Small intestine (tissue), 7 donors: ENCODE measurements at regions not wholly inside any gene's neighbourhood (a gene's known extent, or its start where the extent isn't known, plus 50 kb on each side); places are given as distances from the start of the nearest gene placed in this dataset.

ENCODE experiments used
- DNase-seq, 2 donors: peaks; one replicate each; pipeline versions ENCODE4 v3.0.0 to v3.0.0-alpha.2; 2013
- FAIRE-seq: peaks from 2 replicates; lab custom pipeline; 2012; peaks lifted over from hg19 to GRCh38; lab: Jason Lieb, UNC
- H3K27ac ChIP-seq, 3 donors: one replicate each; pipeline ENCODE4 v1.5.1; 2013; ENCODE audit warnings: low read length in 2 of 3, mild to moderate bottlenecking in 2 of 3, control low read depth in 1 of 3, inconsistent platforms in 1 of 3, low read depth in 1 of 3, moderate library complexity in 1 of 3
- H3K27me3 ChIP-seq, 3 donors: one replicate each; pipeline ENCODE4 v1.6.1; 2013; ENCODE audit warnings: low read length in 3 of 3, inconsistent platforms in 1 of 3; ENCODE audit not compliant: control insufficient read depth in 3 of 3, insufficient read depth in 3 of 3
- H3K36me3 ChIP-seq, 3 donors: one replicate each; pipeline ENCODE4 v1.6.1; 2013; ENCODE audit warnings: low read length in 3 of 3, inconsistent platforms in 1 of 3, low read depth in 1 of 3, mild to moderate bottlenecking in 1 of 3, moderate library complexity in 1 of 3; ENCODE audit not compliant: control insufficient read depth in 3 of 3, insufficient read depth in 2 of 3
- H3K4me1 ChIP-seq, 3 donors: one replicate each; pipeline ENCODE4 v1.6.1; 2013; ENCODE audit warnings: low read length in 2 of 3, inconsistent platforms in 1 of 3, low read depth in 1 of 3, mild to moderate bottlenecking in 1 of 3, moderate library complexity in 1 of 3; ENCODE audit not compliant: control insufficient read depth in 3 of 3, insufficient read depth in 2 of 3
- H3K4me3 ChIP-seq, 3 donors: one replicate each; pipeline ENCODE4 v1.5.1; 2013; ENCODE audit warnings: low read length in 3 of 3, control low read depth in 1 of 3, inconsistent platforms in 1 of 3, low read depth in 1 of 3, mild to moderate bottlenecking in 1 of 3, moderate library complexity in 1 of 3
- H3K9me3 ChIP-seq, 2 donors: one replicate each; pipeline ENCODE4 v1.6.1; 2013; ENCODE audit warnings: low read depth in 1 of 2, low read length in 1 of 2; ENCODE audit not compliant: control insufficient read depth in 2 of 2, insufficient read depth in 1 of 2
- WGBS, 3 donors: extraction: QIAGEN DNeasy Blood & Tissue Kit; methylation state at CpG; one replicate each; pipeline ENCODE4 v1.1.7; 2013; 5-methylcytosine and 5-hydroxymethylcytosine counted together
- donor health status: healthy with polysubstance abuse.
- donor health status: control.
- donor health status: control.
- donor health status: Bipolar disorder and iron deficiency.
- donor health status: healthy.

DNA sequence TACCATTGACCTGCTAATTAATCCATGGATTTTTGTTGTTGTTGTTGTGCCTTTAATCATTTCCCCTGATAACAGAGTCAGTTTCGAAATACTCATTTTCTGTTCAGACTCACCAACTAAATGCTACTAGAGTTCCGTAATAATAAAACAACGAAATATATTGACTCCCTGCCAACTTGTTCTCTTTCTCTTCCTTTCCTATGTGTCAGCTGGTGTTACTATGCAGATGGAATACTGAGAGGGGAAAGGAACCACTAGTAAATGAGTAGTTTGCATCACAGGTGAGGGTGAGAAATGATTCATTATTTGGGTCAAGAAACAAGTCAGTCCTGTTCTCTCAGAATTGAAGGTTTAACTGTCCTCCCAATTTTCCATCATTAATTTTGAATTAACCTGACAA is 1027.3 kb downstream of the TUSC7 start:
- WGBS, 3 donors: 71 to 76% (median 74%) methylated on average over 3 of the region's 3 CpGs
- H3K36me3 ChIP-seq: no peaks in the 10 kb centered on the region
- no peaks in the 10 kb centered on the region for H3K27me3 ChIP-seq
- FAIRE-seq (no peak), DNase-seq (no peak)
- no peak overlapping the region for H3K4me3 ChIP-seq
- H3K27ac ChIP-seq: no peak overlapping the region
- H3K4me1 ChIP-seq: no peaks in the 10 kb centered on the region
- H3K9me3 ChIP-seq: no peaks in the 10 kb centered on the region

DNA sequence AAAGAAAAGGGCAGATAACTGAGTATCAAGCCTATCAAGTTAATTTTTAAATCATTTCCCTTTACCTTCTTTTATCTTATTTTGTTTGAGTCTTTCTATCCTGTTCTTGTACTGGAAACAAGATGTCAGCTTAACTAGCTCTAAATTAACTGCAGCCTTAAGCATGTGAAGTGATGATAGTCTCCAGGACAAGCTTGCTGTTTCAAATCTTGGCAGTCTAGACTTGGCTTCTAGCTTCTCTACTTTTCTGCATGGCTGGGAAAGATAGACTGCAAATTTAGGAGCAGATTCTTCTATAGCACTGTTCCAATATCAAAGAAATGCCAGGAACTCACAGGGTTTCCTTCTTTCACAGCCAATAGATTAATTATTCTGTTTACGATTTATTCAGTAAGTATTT is 1034.4 kb downstream of the TUSC7 start:
- no peaks in the 10 kb centered on the region for H3K27me3 ChIP-seq
- WGBS, 3 donors: 75 to 87% (median 84%) methylated on average over 1 of the region's 1 CpG
- no peak for FAIRE-seq
- H3K4me1 ChIP-seq: no peaks in the 10 kb centered on the region
- no peak overlapping the region for H3K4me3 ChIP-seq
- no peaks in the 10 kb centered on the region for H3K9me3 ChIP-seq
- DNase-seq: no peak
- H3K36me3 ChIP-seq: no peaks in the 10 kb centered on the region
- H3K27ac ChIP-seq: no peak overlapping the region

DNA sequence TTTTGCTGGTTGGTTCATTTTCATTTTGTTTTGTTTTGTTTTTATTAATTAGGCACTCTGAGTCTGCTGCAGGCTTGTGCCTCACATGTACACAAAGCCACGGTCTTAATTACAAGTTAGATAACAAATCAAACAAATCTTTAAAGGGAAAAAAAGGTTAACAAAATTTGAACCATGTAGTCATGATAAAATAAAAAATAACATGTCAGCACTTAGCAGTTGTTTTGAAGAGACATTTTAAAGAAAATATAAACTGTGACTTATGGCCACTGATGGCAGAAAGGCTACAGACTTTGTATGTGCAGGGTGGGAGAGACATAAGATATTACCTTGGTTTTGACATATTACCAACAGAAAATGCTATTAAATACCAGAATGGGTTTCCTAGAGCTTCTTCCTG is 1035.4 kb downstream of the TUSC7 start:
- 13 to 42% (median 37%) methylated on average over 1 of the region's 1 CpG for WGBS, 3 donors
- Histone ChIP-seq H3K9me3 (no peaks in the 10 kb centered on the region), H3K36me3 (no peaks in the 10 kb centered on the region), H3K4me1 (no peaks in the 10 kb centered on the region), H3K4me3 (no peak overlapping the region), H3K27me3 (no peaks in the 10 kb centered on the region), H3K27ac (no peak overlapping the region)
- FAIRE-seq (no peak), DNase-seq (no peak)

DNA sequence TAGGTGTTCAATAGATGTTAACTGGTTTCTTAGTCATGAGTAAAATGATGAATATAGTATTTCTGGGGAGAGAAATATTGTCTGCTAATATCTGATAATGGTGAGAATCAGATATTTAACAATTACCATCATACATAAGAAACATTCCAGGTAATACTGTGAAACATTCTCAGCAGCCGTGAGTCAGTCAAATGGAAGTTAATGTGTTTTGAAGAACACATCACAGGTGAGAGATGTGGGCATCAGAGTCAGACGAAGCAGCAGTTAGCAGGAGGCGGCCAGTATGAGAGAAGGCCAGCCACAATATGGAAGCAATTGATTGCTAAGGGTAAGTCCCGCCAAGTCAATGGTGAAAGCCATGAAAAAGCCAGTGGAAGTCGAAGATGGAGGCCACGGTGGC is 1035.9 kb downstream of the TUSC7 start:
- DNase-seq (no peak), FAIRE-seq (no peak)
- Histone ChIP-seq H3K4me1 (no peaks in the 10 kb centered on the region), H3K36me3 (no peaks in the 10 kb centered on the region), H3K4me3 (no peak overlapping the region), H3K27ac (no peak overlapping the region), H3K9me3 (no peaks in the 10 kb centered on the region), H3K27me3 (no peaks in the 10 kb centered on the region)
- WGBS, 3 donors: 71 to 90% (median 86%) methylated on average over 6 of the region's 6 CpGs

DNA sequence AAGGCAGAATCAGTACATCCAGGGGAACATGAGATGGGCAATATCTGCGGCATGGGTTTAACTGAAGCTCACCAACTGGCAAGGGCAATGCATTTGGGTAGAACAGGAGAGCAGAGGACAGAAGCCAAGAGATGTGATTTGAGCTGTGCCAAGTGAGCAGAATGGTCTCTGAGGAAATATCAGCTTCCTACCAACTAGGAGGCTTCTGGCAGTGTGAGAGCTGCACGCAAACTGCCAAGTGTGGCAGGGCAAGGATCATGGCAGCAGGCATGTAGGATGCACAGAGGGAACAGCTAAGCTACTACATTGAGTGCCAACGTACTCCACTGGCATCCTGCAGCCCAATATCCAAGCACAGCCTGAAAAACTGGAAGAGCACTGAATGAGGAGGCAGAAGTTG is 1036.5 kb downstream of the TUSC7 start:
- no peak for DNase-seq
- H3K27me3 ChIP-seq: no peaks in the 10 kb centered on the region
- WGBS, 3 donors: 66 to 84% (median 74%) methylated on average over 3 of the region's 3 CpGs
- H3K4me1 ChIP-seq: no peaks in the 10 kb centered on the region
- no peaks in the 10 kb centered on the region for H3K9me3 ChIP-seq
- no peaks in the 10 kb centered on the region for H3K36me3 ChIP-seq
- no peak overlapping the region for H3K27ac ChIP-seq
- H3K4me3 ChIP-seq: no peak overlapping the region
- FAIRE-seq: no peak

DNA sequence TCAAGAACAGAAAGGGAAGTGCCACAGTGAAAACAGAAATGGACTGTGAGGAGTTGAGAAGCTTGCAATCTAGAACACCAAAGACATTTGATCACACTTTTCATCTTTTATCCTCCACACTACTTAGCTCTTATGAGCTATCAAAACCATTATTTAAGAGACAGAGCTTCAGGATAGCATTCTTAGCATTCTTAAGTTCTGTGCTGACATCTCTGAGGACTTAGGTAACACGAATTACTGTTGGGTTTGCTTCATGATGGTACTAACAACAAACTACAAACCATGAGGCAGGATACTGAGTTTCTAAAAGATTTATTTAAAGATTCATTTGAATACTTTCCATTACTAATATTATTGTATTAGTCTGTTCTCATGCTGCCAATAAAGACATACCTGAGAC is 1038.6 kb downstream of the TUSC7 start:
- Histone ChIP-seq H3K4me3 (no peak overlapping the region), H3K9me3 (no peaks in the 10 kb centered on the region), H3K4me1 (no peaks in the 10 kb centered on the region), H3K27me3 (no peaks in the 10 kb centered on the region), H3K36me3 (no peaks in the 10 kb centered on the region), H3K27ac (no peak overlapping the region)
- whole genome bisulfite sequencing, 3 donors: 53 to 70% (median 55%) methylated on average over 1 of the region's 1 CpG
- DNase-seq (no peak), FAIRE-seq (no peak)

GRCh38 chr3:117750674-117751269 is 1041.2 kb downstream of the TUSC7 start:
- Histone ChIP-seq H3K36me3 (no peaks in the 10 kb centered on the region), H3K9me3 (no peaks in the 10 kb centered on the region), H3K27me3 (no peaks in the 10 kb centered on the region), H3K4me1 (no peaks in the 10 kb centered on the region), H3K27ac (no peak overlapping the region), H3K4me3 (no peak overlapping the region)
- DNase-seq (no peak), FAIRE-seq (no peak)
- WGBS, 3 donors: 65 to 75% (median 66%) methylated on average over 4 of the region's 4 CpGs

DNA sequence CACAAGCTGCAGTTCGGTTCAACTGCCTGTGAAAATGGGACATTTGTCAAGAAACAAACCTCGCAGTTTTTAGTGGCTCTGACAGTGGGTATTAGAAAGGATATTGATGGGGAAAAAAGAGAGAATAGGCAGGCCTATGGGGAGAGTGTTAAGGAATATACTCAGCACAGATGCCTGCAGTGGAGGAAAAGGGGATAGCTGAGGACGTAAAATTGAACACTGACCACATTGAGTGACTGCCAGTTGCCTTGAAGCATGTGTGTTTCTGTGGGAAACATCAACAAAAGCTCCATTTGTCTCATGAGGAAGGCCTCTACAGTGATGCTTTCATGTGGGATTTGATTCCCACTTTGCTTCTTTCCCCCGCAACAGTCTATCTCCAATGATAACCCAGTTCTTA is 1042.1 kb downstream of the TUSC7 start:
- DNase-seq: no peak
- FAIRE-seq: no peak
- no peaks in the 10 kb centered on the region for H3K36me3 ChIP-seq
- no peak overlapping the region for H3K27ac ChIP-seq
- 86 to 91% (median 88%) methylated on average over 4 of the region's 4 CpGs for WGBS, 3 donors
- no peaks in the 10 kb centered on the region for H3K27me3 ChIP-seq
- H3K4me1 ChIP-seq: no peaks in the 10 kb centered on the region
- no peaks in the 10 kb centered on the region for H3K9me3 ChIP-seq
- H3K4me3 ChIP-seq: no peak overlapping the region
